Subcutaneous abdominal adipose tissue (tissue), 5 donors: ENCODE measurements at regions not wholly inside any gene's neighbourhood (a gene's known extent, or its start where the extent isn't known, plus 50 kb on each side); places are given as distances from the start of the nearest gene placed in this dataset.
"Not testable (repeated sequence)": the region's sequence is repeated elsewhere in the genome, so short reads cannot be mapped to it uniquely, and the experiment has no call there.

Source experiments
- H3K27ac ChIP-seq: one replicate; pipeline ENCODE4 v1.7.0; 2013; ENCODE audit warnings: low read depth, mild to moderate bottlenecking, inconsistent platforms, low read length, moderate library complexity
- H3K27me3 ChIP-seq, 5 donors: one replicate each; pipeline ENCODE4 v1.7.0; 2013; ENCODE audit warnings: low read length in 5 of 5, inconsistent platforms in 1 of 5; ENCODE audit not compliant: control insufficient read depth in 5 of 5, insufficient read depth in 4 of 5
- H3K36me3 ChIP-seq, 5 donors: one replicate each; pipeline ENCODE4 v1.7.0; 2013; ENCODE audit warnings: low read length in 5 of 5; ENCODE audit not compliant: control insufficient read depth in 5 of 5, insufficient read depth in 5 of 5
- H3K4me1 ChIP-seq, 5 donors: one replicate each; pipeline ENCODE4 v1.7.0; 2013; ENCODE audit warnings: low read length in 5 of 5, mild to moderate bottlenecking in 3 of 5, moderate library complexity in 1 of 5; ENCODE audit not compliant: control insufficient read depth in 5 of 5, insufficient read depth in 5 of 5
- H3K4me3 ChIP-seq, 5 donors: one replicate each; pipeline ENCODE4 v1.7.0; 2013; ENCODE audit warnings: low read length in 5 of 5, low read depth in 1 of 5
- H3K9ac ChIP-seq, 5 donors: one replicate each; pipeline ENCODE4 v1.7.0; 2013; ENCODE audit warnings: low read length in 5 of 5, mild to moderate bottlenecking in 4 of 5, moderate library complexity in 3 of 5
- H3K9me3 ChIP-seq, 5 donors: one replicate each; pipeline ENCODE4 v1.7.0; 2013; ENCODE audit warnings: low read length in 5 of 5; ENCODE audit not compliant: control insufficient read depth in 5 of 5
- donor health status: healthy.
- donor health status: healthy.
- donor health status: healthy.
- donor health status: healthy.
- donor health status: healthy.

DNA sequence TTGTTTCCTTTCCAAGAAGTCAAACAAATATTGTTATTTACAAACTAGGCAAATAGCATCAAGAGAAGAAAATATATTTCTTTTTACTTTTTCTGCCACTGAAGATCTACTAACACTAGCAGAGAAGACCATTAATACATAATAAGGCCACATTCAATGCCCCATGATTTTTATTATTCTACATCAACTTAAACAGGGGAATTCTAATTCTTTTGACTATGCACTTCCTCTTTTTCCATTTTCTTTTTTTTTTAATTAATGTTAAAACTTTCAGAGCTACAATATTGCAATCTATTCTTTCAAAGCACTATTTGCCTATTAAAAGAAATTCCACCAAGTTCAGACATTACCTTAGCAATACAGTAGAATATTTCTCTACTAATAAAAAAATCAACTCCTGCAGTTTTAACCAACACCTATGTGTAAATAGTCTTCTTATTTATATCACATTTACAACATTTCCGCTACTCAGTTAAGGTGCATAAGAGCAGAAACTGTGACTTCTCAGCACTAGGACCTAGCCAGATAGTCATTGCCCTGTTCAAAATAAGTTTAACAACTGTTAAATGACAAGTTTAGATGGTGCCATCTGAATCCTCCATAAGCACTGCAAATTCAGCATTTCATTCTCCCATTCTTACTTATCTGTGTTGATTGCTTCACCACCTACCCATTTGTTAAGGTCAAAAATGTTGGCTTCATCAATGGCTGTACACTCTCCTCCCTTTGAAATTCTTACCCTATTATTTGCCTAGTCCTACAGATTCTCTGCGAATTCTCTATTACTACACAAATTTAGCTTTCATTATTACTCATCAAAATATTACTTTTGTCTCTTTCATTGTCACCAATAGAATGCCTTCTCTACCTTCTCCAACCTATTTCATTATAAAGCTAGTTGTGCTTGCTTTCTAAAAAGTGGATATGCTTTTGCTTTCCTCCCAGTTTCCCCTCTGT is 90.1 kb downstream of the SPDYE17 start:
- not testable (repeated sequence) for H3K4me1 ChIP-seq, H3K27me3 ChIP-seq, H3K27ac ChIP-seq, H3K36me3 ChIP-seq, H3K9ac ChIP-seq, H3K9me3 ChIP-seq, H3K4me3 ChIP-seq

DNA sequence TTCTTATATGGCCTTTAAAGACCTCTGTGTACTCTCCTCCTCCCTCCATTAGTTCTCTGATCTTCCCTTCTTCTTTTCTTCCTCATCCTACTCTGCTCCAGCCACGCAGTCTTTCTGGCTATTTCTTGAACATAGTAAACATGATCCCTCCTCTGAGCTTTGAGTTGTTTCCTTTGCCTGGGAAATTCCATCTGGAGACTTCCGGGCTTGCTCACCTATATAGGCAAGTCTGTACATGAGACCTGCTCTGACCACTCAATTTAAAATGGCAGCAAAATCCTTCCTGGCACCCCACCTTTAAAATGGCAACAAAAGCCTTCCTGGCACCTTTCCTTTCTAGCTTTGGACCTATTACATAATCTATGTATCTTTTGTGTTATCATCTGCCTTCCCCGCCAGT is 94.4 kb downstream of the SPDYE17 start:
- H3K4me3 ChIP-seq, H3K4me1 ChIP-seq, H3K9me3 ChIP-seq, H3K27ac ChIP-seq, H3K9ac ChIP-seq, H3K27me3 ChIP-seq, H3K36me3 ChIP-seq: not testable (repeated sequence)

DNA sequence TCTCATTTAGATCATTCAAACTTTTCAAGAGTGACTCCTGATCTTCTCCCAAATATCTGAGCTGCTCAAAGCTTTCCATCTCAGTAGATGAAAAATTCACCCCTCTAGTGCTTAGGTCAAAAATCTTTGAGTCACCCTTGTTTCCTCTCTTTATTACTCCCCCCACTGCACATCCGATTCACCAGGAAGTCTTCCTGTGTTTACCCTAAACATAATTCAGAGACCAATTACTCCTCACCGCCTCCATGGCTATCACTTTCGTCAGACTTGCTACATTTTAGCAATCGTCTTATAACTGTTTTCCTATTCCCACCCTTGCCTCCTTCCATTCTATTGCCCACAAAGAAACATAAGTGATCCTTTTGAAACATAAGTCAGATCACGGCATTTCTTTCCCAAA is 94.8 kb downstream of the SPDYE17 start:
- H3K36me3 ChIP-seq, H3K4me3 ChIP-seq, H3K27ac ChIP-seq, H3K4me1 ChIP-seq, H3K9me3 ChIP-seq, H3K27me3 ChIP-seq, H3K9ac ChIP-seq: not testable (repeated sequence)

DNA sequence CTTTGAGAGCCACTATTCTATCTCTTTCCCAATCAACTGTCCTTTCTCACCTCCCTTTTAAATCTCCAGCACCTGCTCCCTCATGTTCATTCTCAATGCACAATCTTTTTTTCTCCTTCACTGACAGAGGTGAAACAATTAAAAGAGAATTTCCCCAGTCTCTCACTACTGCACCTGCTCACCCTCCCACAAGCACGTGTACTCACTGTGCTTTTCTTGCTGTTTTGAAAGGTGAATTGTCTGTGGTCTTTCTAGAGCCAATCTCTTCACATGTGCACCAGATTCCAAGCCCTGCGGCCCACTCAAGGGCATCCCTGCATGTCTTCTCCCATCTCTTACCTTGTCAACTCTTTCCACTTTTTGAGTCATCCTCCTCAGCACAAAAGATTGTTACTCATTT is 95.8 kb downstream of the SPDYE17 start:
- H3K27ac ChIP-seq = not testable (repeated sequence)

DNA sequence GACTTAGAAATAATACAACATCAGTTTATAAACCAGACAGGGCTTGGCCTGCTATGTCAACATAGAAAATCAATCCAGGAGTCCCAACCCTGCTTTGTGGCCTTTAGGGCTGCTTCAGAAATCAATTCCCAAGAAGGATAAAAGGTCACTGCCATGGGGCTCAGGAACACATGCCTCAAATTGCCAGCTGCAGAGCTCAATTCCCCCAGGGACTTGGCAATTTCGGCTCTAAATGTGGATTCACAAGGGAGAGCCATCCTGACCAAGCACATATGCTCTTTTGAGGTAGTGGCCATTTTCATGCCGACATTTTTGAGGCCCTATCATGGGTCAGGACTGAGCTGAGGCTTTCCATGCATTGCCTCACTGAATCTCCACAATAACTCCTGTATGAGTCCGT is 97.5 kb downstream of the SPDYE17 start:
- H3K27ac ChIP-seq, H3K9me3 ChIP-seq, H3K36me3 ChIP-seq, H3K27me3 ChIP-seq, H3K4me3 ChIP-seq, H3K4me1 ChIP-seq, H3K9ac ChIP-seq: not testable (repeated sequence)

More for the DNA sequence above, 95.8 kb downstream of the SPDYE17 start:
- H3K4me3 ChIP-seq, H3K9me3 ChIP-seq, H3K9ac ChIP-seq, H3K4me1 ChIP-seq, H3K36me3 ChIP-seq, H3K27me3 ChIP-seq: not testable (repeated sequence)

DNA sequence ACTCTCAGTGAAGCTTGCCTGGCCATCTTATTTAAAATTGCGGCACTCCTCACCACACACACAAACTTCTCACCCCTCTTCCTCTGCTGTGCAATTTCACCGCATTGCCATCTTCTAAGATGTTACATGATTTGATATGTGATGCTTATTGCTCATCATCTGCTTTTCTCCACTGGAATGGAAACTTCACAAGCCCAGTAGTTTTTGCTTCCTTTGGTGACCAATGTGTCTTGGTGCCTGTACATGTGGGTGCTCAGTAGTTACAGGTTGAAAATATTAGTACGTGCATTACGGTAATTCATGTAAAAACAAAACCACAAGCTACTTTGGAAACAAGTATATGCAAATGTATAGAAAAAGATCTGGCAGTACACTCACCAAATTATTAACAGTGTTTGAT is 99.2 kb downstream of the SPDYE17 start:
- H3K27ac ChIP-seq, H3K4me1 ChIP-seq, H3K36me3 ChIP-seq, H3K9ac ChIP-seq, H3K4me3 ChIP-seq, H3K27me3 ChIP-seq, H3K9me3 ChIP-seq: not testable (repeated sequence)

DNA sequence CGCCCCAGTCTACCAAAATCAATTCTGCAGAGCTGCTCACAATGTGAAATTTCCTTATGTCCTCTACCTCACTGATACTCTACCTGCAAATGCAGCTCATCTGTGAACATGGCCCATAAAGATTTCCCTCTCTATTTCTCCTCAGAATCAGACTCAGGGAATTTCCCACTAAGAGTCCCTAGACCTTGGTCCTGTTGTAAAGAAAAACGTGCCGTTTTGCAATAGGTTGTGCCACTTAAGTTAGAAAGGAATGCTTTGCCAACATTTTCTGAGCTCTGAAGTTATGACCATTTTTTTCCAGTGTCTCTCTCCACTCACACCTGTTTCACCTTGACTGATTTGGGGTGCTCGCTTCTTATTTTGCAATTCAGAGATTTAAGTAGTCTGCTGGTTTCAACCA is 100.7 kb downstream of the SPDYE17 start:
- H3K4me1 ChIP-seq, H3K4me3 ChIP-seq, H3K36me3 ChIP-seq, H3K27me3 ChIP-seq, H3K9ac ChIP-seq, H3K27ac ChIP-seq, H3K9me3 ChIP-seq: not testable (repeated sequence)

DNA sequence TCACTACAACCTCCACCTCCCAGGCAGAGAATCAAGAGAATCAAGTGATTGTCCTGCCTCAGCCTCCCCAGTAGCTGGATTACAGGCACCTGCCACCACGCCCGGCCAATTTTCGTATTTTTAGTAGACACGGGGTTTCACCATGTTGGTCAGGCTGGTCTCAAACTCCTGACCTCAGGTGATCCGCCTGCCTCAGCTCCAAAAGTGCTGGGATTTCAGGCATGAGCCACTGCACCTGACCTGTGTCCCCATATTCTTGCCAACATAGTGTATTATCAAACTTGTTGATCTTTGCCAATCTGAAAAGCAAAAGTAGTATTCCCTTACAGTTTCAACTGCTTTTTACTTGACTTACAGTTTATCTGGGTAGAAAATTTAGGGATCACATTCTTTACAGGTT is 101.7 kb downstream of the SPDYE17 start:
- not testable (repeated sequence) for H3K27me3 ChIP-seq, H3K9ac ChIP-seq, H3K4me1 ChIP-seq, H3K9me3 ChIP-seq, H3K36me3 ChIP-seq, H3K27ac ChIP-seq, H3K4me3 ChIP-seq

DNA sequence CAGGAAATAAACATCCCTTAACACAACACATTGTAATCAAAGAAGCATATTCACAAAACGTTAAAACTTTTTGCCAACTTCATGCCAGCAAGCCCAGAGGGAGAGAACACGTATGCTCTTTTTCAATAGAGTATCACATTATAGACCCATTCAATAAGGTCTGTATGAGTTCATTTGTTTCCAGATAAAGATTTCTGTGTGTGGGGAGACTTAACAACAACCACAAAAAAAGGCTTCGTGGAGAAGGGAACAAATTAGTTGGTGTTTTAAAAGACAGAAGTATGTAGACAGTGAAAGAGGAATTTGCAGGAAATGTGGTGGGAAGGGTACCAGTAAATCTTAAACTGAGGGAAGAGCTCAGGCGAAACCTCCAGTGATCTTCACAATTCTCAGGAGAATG is 103.4 kb downstream of the SPDYE17 start:
- H3K27ac ChIP-seq, H3K36me3 ChIP-seq, H3K27me3 ChIP-seq, H3K9ac ChIP-seq, H3K9me3 ChIP-seq, H3K4me1 ChIP-seq, H3K4me3 ChIP-seq: not testable (repeated sequence)

DNA sequence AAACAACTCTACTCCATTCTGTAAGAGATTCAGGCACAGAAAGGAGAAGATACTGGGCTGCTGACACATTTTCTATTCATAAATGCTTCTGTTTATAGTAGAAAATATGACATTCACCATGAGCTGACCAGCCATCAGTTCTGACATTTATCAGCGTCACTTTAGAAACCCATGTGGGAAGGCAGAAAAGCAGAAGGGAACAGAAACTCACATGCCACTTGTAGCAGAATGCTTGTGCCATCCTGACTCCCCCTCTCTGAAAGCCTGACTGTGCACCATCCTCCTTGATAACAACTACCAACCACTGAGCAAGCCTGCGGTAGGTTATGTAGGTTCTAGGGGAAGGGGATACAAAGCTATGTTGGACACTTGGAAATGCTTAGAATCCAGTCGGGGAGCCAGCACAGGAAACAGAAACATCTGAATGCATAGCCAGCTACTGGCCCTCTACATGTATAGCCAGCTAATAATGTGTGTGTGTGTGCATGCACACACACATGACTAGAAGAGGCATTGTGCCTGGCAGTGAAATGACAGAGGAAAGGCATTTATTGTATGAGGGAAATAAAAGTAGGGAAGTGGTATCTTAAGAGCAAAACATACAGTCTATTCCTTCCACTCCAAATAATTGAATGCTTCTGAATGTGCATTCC is 104.3 kb downstream of the SPDYE17 start:
- H3K4me3 ChIP-seq, H3K9ac ChIP-seq, H3K9me3 ChIP-seq, H3K36me3 ChIP-seq, H3K4me1 ChIP-seq, H3K27me3 ChIP-seq, H3K27ac ChIP-seq: not testable (repeated sequence)
